HCT116 (cell line): ENCODE measurements at regions not wholly inside any gene's neighbourhood (a gene's known extent, or its start where the extent isn't known, plus 50 kb on each side); places are given as distances from the start of the nearest gene placed in this dataset.

ENCODE experiments used
- ATAC-seq: fragments of 200-7000 bp; cut with Tn5 transposase; 2 replicates; pipeline ENCODE4 v1.9.1; 2020; ENCODE audit warnings: mild to moderate bottlenecking, moderate library complexity
- BruUV-seq: library from RNA; stranded (reverse); fragments of 400-500 nt; replicated peaks from 2 replicates; lab custom pipeline; 2021; lab: Mats Ljungman, UMichigan
- CTCF ChIA-PET: fragments of 300-600 bp; sonication (Branson Sonifier 250); formaldehyde crosslinking; loops from one replicate; lab custom pipeline; 2021; ENCODE audit warnings: antibody characterized with exemption; lab: Charles Lee
- POLR2A ChIA-PET: fragments of 300-600, 350-600 bp; sonication (Branson Sonifier 250); formaldehyde crosslinking; loops from one replicate; lab custom pipeline; 2021; ENCODE audit warnings: antibody characterized with exemption; lab: Charles Lee
- RAD21 ChIA-PET, 2 experiments: fragments of 300-600 bp; sonication (Branson Sonifier 250); formaldehyde crosslinking; loops; one replicate each; lab custom pipeline; 2023; ENCODE audit warnings: low total read pairs in 2 of 2; ENCODE audit not compliant: uncharacterized antibody in 2 of 2, unreplicated experiment in 2 of 2, low non-redundant PET in 1 of 2; lab: Charles Lee
- DNase-seq: peaks from one replicate; pipeline ENCODE4 v3.0.0-alpha.2; 2010; ENCODE audit warnings: low read depth, low spot score
- H2AFZ ChIP-seq: fragments of 200-600 bp; shearing (Covaris generic), sonication (generic); 2 replicates; pipeline ENCODE4 v1.6.1; 2017; ENCODE audit warnings: low read depth, mixed run types, mixed read lengths, antibody characterized with exemption, low read length; ENCODE audit not compliant: poor library complexity, severe bottlenecking
- H3K27ac ChIP-seq: 2 replicates; pipeline ENCODE4 v1.5.1; 2012; ENCODE audit warnings: low read depth, low read length
- H3K27me3 ChIP-seq: fragments of 200-600 bp; sonication (generic); 2 replicates; pipeline ENCODE4 v1.6.1; 2016; ENCODE audit warnings: mixed run types, low read length, mixed read lengths; ENCODE audit not compliant: insufficient read depth
- H3K36me3 ChIP-seq, 2 experiments: fragments of 200-500 bp in 1 of 2; fragments of 200-600 bp in 1 of 2; sonication (Bioruptor generic) in 1 of 2; sonication (generic) in 1 of 2; 2 replicates each; pipeline versions ENCODE4 v1.5.1 to v1.6.1; 2014 to 2016; ENCODE audit warnings: low read length in 2 of 2, inconsistent platforms in 1 of 2, mixed read lengths in 1 of 2, mixed run types in 1 of 2; ENCODE audit not compliant: insufficient read depth in 2 of 2, control insufficient read depth in 1 of 2
- H3K4me1 ChIP-seq, 2 experiments: fragments of 200-600 bp in 1 of 2; sonication (generic) in 1 of 2; 2 replicates each; pipeline versions ENCODE4 v1.5.1 to v1.6.1; 2012 to 2017; ENCODE audit warnings: low read length in 2 of 2, inconsistent platforms in 1 of 2, mild to moderate bottlenecking in 1 of 2, mixed read lengths in 1 of 2, mixed run types in 1 of 2, moderate library complexity in 1 of 2; ENCODE audit not compliant: insufficient read depth in 2 of 2, control insufficient read depth in 1 of 2
- H3K4me2 ChIP-seq: fragments of 200-600 bp; sonication (generic); 2 replicates; pipeline ENCODE4 v1.6.1; 2017; ENCODE audit warnings: mixed run types, low read length, mixed read lengths
- H3K4me3 ChIP-seq, 2 experiments: fragments of 200-600 bp in 1 of 2; sonication (generic) in 1 of 2; replicated peaks in 1 of 2; 2 replicates each; pipeline ENCODE4 v1.5.1; 2011 to 2016; ENCODE audit warnings: low read length in 2 of 2, control low read depth in 1 of 2, low read depth in 1 of 2, mild to moderate bottlenecking in 1 of 2, mixed read lengths in 1 of 2, mixed run types in 1 of 2
- H3K79me2 ChIP-seq: fragments of 200-600 bp; sonication (generic); 2 replicates; pipeline ENCODE4 v1.6.1; 2017; ENCODE audit warnings: mild to moderate bottlenecking, mixed run types, low read length, moderate library complexity, mixed read lengths; ENCODE audit not compliant: insufficient read depth
- H3K9ac ChIP-seq: fragments of 200-600 bp; sonication (generic); 2 replicates; pipeline ENCODE4 v1.6.1; 2016; ENCODE audit warnings: low read length, mixed read lengths
- H3K9me2 ChIP-seq: fragments of 200-600 bp; sonication (generic), shearing (Covaris generic); 2 replicates; pipeline ENCODE4 v1.6.1; 2017; ENCODE audit warnings: mixed run types, mild to moderate bottlenecking, moderate library complexity; ENCODE audit not compliant: insufficient read depth
- H3K9me3 ChIP-seq, 2 experiments: fragments of 200-500 bp in 1 of 2; fragments of 200-600 bp in 1 of 2; sonication (Bioruptor generic) in 1 of 2; sonication (generic) in 1 of 2; 2 replicates each; pipeline ENCODE4 v1.6.1; 2014 to 2017; ENCODE audit warnings: low read length in 2 of 2, mixed read lengths in 2 of 2, inconsistent platforms in 1 of 2, low read depth in 1 of 2, mild to moderate bottlenecking in 1 of 2, mixed run types in 1 of 2, moderate library complexity in 1 of 2; ENCODE audit not compliant: control insufficient read depth in 1 of 2, insufficient read depth in 1 of 2
- H4K20me1 ChIP-seq: fragments of 200-600 bp; sonication (generic), shearing (Covaris generic); 2 replicates; pipeline ENCODE4 v1.6.1; 2017; ENCODE audit warnings: mixed run types, mild to moderate bottlenecking, moderate library complexity; ENCODE audit not compliant: insufficient read depth
- CTCF ChIP-seq, 3 experiments: fragments of 200-600 bp in 1 of 3; sonication (generic) in 1 of 3; IDR thresholded peaks in 2 of 3; conservative IDR thresholded peaks in 1 of 3; 2 replicates each; pipeline ENCODE4 v1.5.1; 2012 to 2017; ENCODE audit warnings: low read depth in 2 of 3, low read length in 2 of 3, antibody characterized with exemption in 1 of 3, borderline replicate concordance in 1 of 3, control low read depth in 1 of 3, mild to moderate bottlenecking in 1 of 3, mixed read lengths in 1 of 3, mixed run types in 1 of 3, moderate library complexity in 1 of 3; ENCODE audit not compliant: insufficient read depth in 1 of 3
- FOSL1 ChIP-seq: IDR thresholded peaks from 2 replicates; pipeline ENCODE4 v1.6.1; 2012; ENCODE audit warnings: low read depth
- POLR2AphosphoS5 ChIP-seq: IDR thresholded peaks from 2 replicates; pipeline ENCODE4 v1.6.1; 2011; ENCODE audit warnings: mild to moderate bottlenecking, low read depth, low read length, moderate library complexity
- REST ChIP-seq: IDR thresholded peaks from 2 replicates; pipeline ENCODE4 v1.6.1; 2012; ENCODE audit warnings: low read depth
- TCF7L2 ChIP-seq: IDR thresholded peaks from 2 replicates; pipeline ENCODE4 v1.7.0; 2011; ENCODE audit warnings: borderline replicate concordance, inconsistent platforms; ENCODE audit not compliant: insufficient read depth, insufficient read length; ENCODE audit errors: extremely low read depth
- YY1 ChIP-seq: IDR thresholded peaks from 2 replicates; pipeline ENCODE4 v1.6.1; 2011; ENCODE audit warnings: low read length, low read depth, moderate library complexity, mild to moderate bottlenecking; ENCODE audit not compliant: insufficient replicate concordance; ENCODE audit errors: extremely low read depth
- intact Hi-C: fragments of 100-400 bp; cut with micrococcal nuclease; formaldehyde crosslinking; loops from 2 replicates; pipeline ENCODE4 v1.10.0; 2022

- CTCF ChIA-PET = no interaction called here
- intact Hi-C loops = no loop called here
- no TSS peak for BruUV-seq
These were observed 395.2 kb upstream of the TNC start for GRCh38 chr9:115513148-115513547.

More at GRCh38 chr9:115513148-115513547, 395.2 kb upstream of the TNC start:
- H3K79me2 ChIP-seq = no peaks in the 10 kb centered on the region
- H3K9me3 ChIP-seq = no peaks in the 10 kb centered on the region
- DNase-seq (no peak), ATAC-seq (no peak)
- H3K27me3 ChIP-seq = no peaks in the 10 kb centered on the region
- H3K4me3 ChIP-seq = no peak overlapping the region
- ChIA-PET RAD21 (no interaction called here), POLR2A (no interaction called here)
- no peaks in the 10 kb centered on the region for H3K9me2 ChIP-seq
- no peak overlapping the region for H3K9ac ChIP-seq
- H4K20me1 ChIP-seq = no peaks in the 10 kb centered on the region
- no peak overlapping the region for H3K4me2 ChIP-seq
- no peak overlapping the region for H3K27ac ChIP-seq
- TF ChIP-seq REST (no peak), POLR2AphosphoS5 (no peak), CTCF (IDR thresholded peaks at IDR 0.05 in 2 of 3, conservative IDR thresholded peaks at IDR 0.05 in 1 of 3; ENCODE audit: borderline replicate concordance in 1 of 3, insufficient read depth in 1 of 3, low read depth in 2 of 3, low read length in 2 of 3) (no peak), TCF7L2 (no peak), FOSL1 (no peak), YY1 (no peak)
- H3K36me3 ChIP-seq = no peaks in the 10 kb centered on the region
- no peak overlapping the region for H2AFZ ChIP-seq
- H3K4me1 ChIP-seq = no peaks in the 10 kb centered on the region
